IMR-90 (cell line): ENCODE measurements at regions not wholly inside any gene's neighbourhood (a gene's known extent, or its start where the extent isn't known, plus 50 kb on each side); places are given as distances from the start of the nearest gene placed in this dataset.

ENCODE experiments used
- ATAC-seq: fragments of 200-7000 bp; cut with Tn5 transposase; 2 replicates; pipeline ENCODE4 v1.9.1; 2020; ENCODE audit warnings: low read depth, mild to moderate bottlenecking, moderate library complexity
- BruUV-seq: library from RNA; stranded (reverse); fragments of 400-500 nt; replicated peaks from 2 replicates; lab custom pipeline; 2021; lab: Mats Ljungman, UMichigan
- CTCF ChIA-PET: fragments of 300-600 bp; formaldehyde crosslinking; extraction: SDS; loops from one replicate; lab custom pipeline; 2021; ENCODE audit warnings: antibody characterized with exemption; lab: Yijun Ruan, JAX
- POLR2A ChIA-PET: fragments of 300-600 bp; sonication (Branson Sonifier 250); formaldehyde crosslinking; loops from one replicate; lab custom pipeline; 2022; ENCODE audit warnings: antibody characterized with exemption; ENCODE audit not compliant: unreplicated experiment; lab: Charles Lee
- DNase-seq: peaks from one replicate; pipeline ENCODE4 v3.0.0; 2013
- H2AFZ ChIP-seq: replicated peaks from 2 replicates; pipeline ENCODE3; 2013; ENCODE audit warnings: low read length, mild to moderate bottlenecking; ENCODE audit not compliant: poor library complexity
- H2AK5ac ChIP-seq: 2 replicates; pipeline ENCODE4 v1.6.1; 2013; ENCODE audit warnings: low read depth, low read length, inconsistent platforms
- H2AK9ac ChIP-seq: replicated peaks from 2 replicates; pipeline ENCODE3; 2013; ENCODE audit warnings: mild to moderate bottlenecking, low read depth, low read length, moderate library complexity; ENCODE audit not compliant: poor library complexity
- H2BK120ac ChIP-seq: 2 replicates; pipeline ENCODE4 v1.6.1; 2013; ENCODE audit warnings: low read depth, low read length, inconsistent platforms
- H2BK15ac ChIP-seq: 3 replicates; pipeline ENCODE4 v1.6.1; 2013; ENCODE audit warnings: low read depth, low read length, inconsistent platforms
- H2BK20ac ChIP-seq: 2 replicates; pipeline ENCODE4 v1.6.1; 2013; ENCODE audit warnings: low read depth, mild to moderate bottlenecking, inconsistent platforms, low read length, moderate library complexity
- H2BK5ac ChIP-seq: 2 replicates; pipeline ENCODE4 v1.6.1; 2013; ENCODE audit warnings: mild to moderate bottlenecking, low read depth, low read length, inconsistent platforms; ENCODE audit not compliant: poor library complexity, severe bottlenecking
- H3K14ac ChIP-seq: replicated peaks from 2 replicates; pipeline ENCODE4 v1.6.1; 2013; ENCODE audit warnings: low read depth, low read length, inconsistent platforms
- H3K18ac ChIP-seq: 2 replicates; pipeline ENCODE4 v1.6.1; 2013; ENCODE audit warnings: low read depth, low read length, control low read depth
- H3K23ac ChIP-seq: 2 replicates; pipeline ENCODE4 v1.6.1; 2013; ENCODE audit warnings: low read depth, low read length, inconsistent platforms
- H3K27ac ChIP-seq: 2 replicates; pipeline ENCODE4 v1.5.1; 2013; ENCODE audit warnings: mild to moderate bottlenecking, control low read depth, low read length; ENCODE audit not compliant: insufficient read depth
- H3K27me3 ChIP-seq: 2 replicates; pipeline ENCODE4 v1.6.1; 2013; ENCODE audit warnings: low read length; ENCODE audit not compliant: control insufficient read depth, insufficient read depth
- H3K36me3 ChIP-seq: 2 replicates; pipeline ENCODE4 v1.6.1; 2013; ENCODE audit warnings: low read length, mixed read lengths; ENCODE audit not compliant: control insufficient read depth, insufficient read depth
- H3K4ac ChIP-seq: 2 replicates; pipeline ENCODE4 v1.6.1; 2013; ENCODE audit warnings: low read depth, low read length, inconsistent platforms
- H3K4me1 ChIP-seq: 2 replicates; pipeline ENCODE4 v1.6.1; 2013; ENCODE audit warnings: low read length, mixed read lengths; ENCODE audit not compliant: control insufficient read depth, insufficient read depth
- H3K4me2 ChIP-seq: 2 replicates; pipeline ENCODE4 v1.6.1; 2013; ENCODE audit warnings: low read depth, mild to moderate bottlenecking, control low read depth, low read length, moderate library complexity
- H3K4me3 ChIP-seq: 2 replicates; pipeline ENCODE4 v1.5.1; 2013; ENCODE audit warnings: low read depth, mild to moderate bottlenecking, control low read depth, low read length, moderate library complexity; ENCODE audit not compliant: insufficient read depth
- H3K56ac ChIP-seq: 2 replicates; pipeline ENCODE4 v1.6.1; 2013; ENCODE audit warnings: low read length, inconsistent platforms; ENCODE audit not compliant: insufficient read depth; ENCODE audit errors: extremely low read depth
- H3K79me1 ChIP-seq, 2 experiments: 2 replicates each; pipeline ENCODE4 v1.6.1; 2013; ENCODE audit warnings: low read length in 2 of 2, inconsistent platforms in 1 of 2, low read depth in 1 of 2
- H3K9ac ChIP-seq: 2 replicates; pipeline ENCODE4 v1.6.1; 2013; ENCODE audit warnings: low read depth, low read length, control low read depth
- H3K9me1 ChIP-seq: 2 replicates; pipeline ENCODE4 v1.6.1; 2013; ENCODE audit warnings: low read length, inconsistent platforms; ENCODE audit not compliant: insufficient read depth
- H3K9me3 ChIP-seq: 2 replicates; pipeline ENCODE4 v1.6.1; 2013; ENCODE audit warnings: low read length; ENCODE audit not compliant: control insufficient read depth, insufficient read depth
- H4K20me1 ChIP-seq: 2 replicates; pipeline ENCODE4 v1.6.1; 2013; ENCODE audit warnings: low read length, inconsistent platforms; ENCODE audit not compliant: insufficient read depth
- H4K5ac ChIP-seq: 2 replicates; pipeline ENCODE4 v1.6.1; 2013; ENCODE audit warnings: mild to moderate bottlenecking, low read depth, low read length, control low read depth
- H4K8ac ChIP-seq, 2 experiments: 2 replicates each; pipeline ENCODE4 v1.6.1; 2013; ENCODE audit warnings: low read depth in 2 of 2, low read length in 2 of 2, control low read depth in 1 of 2, inconsistent platforms in 1 of 2
- H4K91ac ChIP-seq: 2 replicates; pipeline ENCODE4 v1.6.1; 2013; ENCODE audit warnings: low read depth, low read length, inconsistent platforms; ENCODE audit not compliant: insufficient read depth
- CHD1 ChIP-seq: IDR thresholded peaks from 2 replicates; pipeline ENCODE4 v1.6.1; 2012; ENCODE audit warnings: low read depth, low read length, improper control_type of control experiment
- MAFK ChIP-seq: IDR thresholded peaks from 2 replicates; pipeline ENCODE4 v1.6.1; 2012; ENCODE audit warnings: low read depth, low read length, improper control_type of control experiment
- MAZ ChIP-seq: IDR thresholded peaks from 2 replicates; pipeline ENCODE4 v1.6.1; 2012; ENCODE audit warnings: low read depth, mild to moderate bottlenecking, low read length, improper control_type of control experiment, moderate library complexity, borderline replicate concordance
- MXI1 ChIP-seq: IDR thresholded peaks from 2 replicates; pipeline ENCODE4 v1.6.1; 2012; ENCODE audit warnings: low read depth, mild to moderate bottlenecking, low read length, moderate library complexity, borderline replicate concordance
- NFE2L2 ChIP-seq: fragments of 150-350 bp; IDR thresholded peaks from 2 replicates; pipeline ENCODE4 v1.6.1; 2016; ENCODE audit warnings: low read depth, mild to moderate bottlenecking, low read length
- POLR2A ChIP-seq: IDR thresholded peaks from 2 replicates; pipeline ENCODE4 v1.6.1; 2012; ENCODE audit warnings: mild to moderate bottlenecking, low read depth, low read length
- RAD21 ChIP-seq: IDR thresholded peaks from 2 replicates; pipeline ENCODE4 v1.6.1; 2012; ENCODE audit warnings: low read length, improper control_type of control experiment
- RFX5 ChIP-seq: IDR thresholded peaks from 2 replicates; pipeline ENCODE4 v1.8.0; 2012; ENCODE audit warnings: low read depth, mild to moderate bottlenecking, low read length, moderate library complexity
- WGBS, 2 experiments: methylation state at CpG; one replicate each; pipeline versions ENCODE4 v1.1.5 to v1.1.7; 2013; ENCODE audit warnings: missing lambda C conversion rate in 2 of 2; ENCODE audit not compliant: insufficient read length in 1 of 2; ENCODE audit errors: extremely low coverage in 2 of 2; 5-methylcytosine and 5-hydroxymethylcytosine counted together
- dilution Hi-C: fragments of 300-500 bp; cut with HindIII; formaldehyde crosslinking; loops from one replicate; pipeline ENCODE4 v1.14.3; 2018; ENCODE audit warnings: low sequenced_read_pairs; ENCODE audit not compliant: unreplicated experiment
- in situ Hi-C: fragments of 300-500 bp; cut with MboI; formaldehyde crosslinking; loops from 3 replicates; pipeline ENCODE4 v1.14.3; 2019; ENCODE audit warnings: low sequenced_read_pairs, inconsistent platforms, mixed read lengths
- intact Hi-C: fragments of 100-400 bp; cut with micrococcal nuclease; formaldehyde crosslinking; loops from 2 replicates; pipeline ENCODE4 v1.10.0; 2022
- TF ChIP-seq, protein P1 (sequence below): fragments of 150-350 bp; IDR thresholded peaks from 2 replicates; pipeline ENCODE4 v1.6.1; 2017; ENCODE audit warnings: mild to moderate bottlenecking, antibody characterized with exemption, low read length, low read depth
- TF ChIP-seq, protein P2 (sequence below): conservative IDR thresholded peaks from 2 replicates; pipeline ENCODE4 v1.5.1; 2012; ENCODE audit warnings: mild to moderate bottlenecking, low read depth, low read length, improper control_type of control experiment

DNA sequence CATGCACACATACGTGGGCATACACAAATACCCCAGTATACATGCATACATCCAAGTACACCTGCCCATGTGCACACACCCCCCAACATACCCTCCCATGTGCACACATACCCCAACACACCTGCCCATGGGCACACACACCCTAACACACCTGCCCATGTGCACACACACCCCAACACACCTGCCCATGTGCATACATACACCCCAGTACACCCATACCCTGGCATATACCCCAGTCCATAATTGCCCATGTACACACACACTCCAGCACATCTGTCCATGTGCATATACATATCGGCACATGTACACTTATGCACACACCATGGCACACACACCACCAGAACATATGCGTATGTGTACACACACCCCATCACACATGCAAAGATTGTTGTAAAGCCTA is 475.2 kb downstream of the PREX1 start:
- Histone ChIP-seq H4K91ac (no peak overlapping the region), H2BK15ac (no peak overlapping the region), H2AK5ac (no peak overlapping the region), H3K23ac (no peak overlapping the region), H3K4me1 (no peaks in the 10 kb centered on the region), H3K4me3 (no peak overlapping the region), H3K4me2 (no peak overlapping the region), H3K18ac (no peak overlapping the region), H4K20me1 (no peaks in the 10 kb centered on the region), H3K27ac (no peak overlapping the region), H4K5ac (no peak overlapping the region), H3K9me3 (no peaks in the 10 kb centered on the region; the same call in none of the 2 replicates), H3K27me3 (peaks cover 1% of the 10 kb centered on the region), H3K9me1 (no peaks in the 10 kb centered on the region), H3K4ac (no peak overlapping the region), H2AK9ac (no peak overlapping the region), H3K9ac (no peak overlapping the region), H3K36me3 (no peaks in the 10 kb centered on the region), H3K79me1 (no peaks in the 10 kb centered on the region), H2BK120ac (no peak overlapping the region), H4K8ac (no peak overlapping the region), H3K14ac (no peak overlapping the region), H2BK5ac (no peak overlapping the region), H3K56ac (no peak overlapping the region), H2AFZ (no peak overlapping the region), H2BK20ac (no peak overlapping the region)
- ChIA-PET CTCF (no interaction called here), POLR2A (no interaction called here)
- no peak for ATAC-seq
- no peak for DNase-seq
- no TSS peak for BruUV-seq
- dilution Hi-C loops (no loop called here), in situ Hi-C loops (no loop called here), intact Hi-C loops (no loop called here)
- TF ChIP-seq, protein P1, sequence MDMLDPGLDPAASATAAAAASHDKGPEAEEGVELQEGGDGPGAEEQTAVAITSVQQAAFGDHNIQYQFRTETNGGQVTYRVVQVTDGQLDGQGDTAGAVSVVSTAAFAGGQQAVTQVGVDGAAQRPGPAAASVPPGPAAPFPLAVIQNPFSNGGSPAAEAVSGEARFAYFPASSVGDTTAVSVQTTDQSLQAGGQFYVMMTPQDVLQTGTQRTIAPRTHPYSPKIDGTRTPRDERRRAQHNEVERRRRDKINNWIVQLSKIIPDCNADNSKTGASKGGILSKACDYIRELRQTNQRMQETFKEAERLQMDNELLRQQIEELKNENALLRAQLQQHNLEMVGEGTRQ, result no peak
- no peak for TF ChIP-seq RAD21
- TF ChIP-seq NFE2L2, result no peak
- no peak for TF ChIP-seq CHD1
- no peak for TF ChIP-seq MAZ
- no peak for TF ChIP-seq POLR2A
- TF ChIP-seq MAFK, result no peak
- TF ChIP-seq, protein P2, sequence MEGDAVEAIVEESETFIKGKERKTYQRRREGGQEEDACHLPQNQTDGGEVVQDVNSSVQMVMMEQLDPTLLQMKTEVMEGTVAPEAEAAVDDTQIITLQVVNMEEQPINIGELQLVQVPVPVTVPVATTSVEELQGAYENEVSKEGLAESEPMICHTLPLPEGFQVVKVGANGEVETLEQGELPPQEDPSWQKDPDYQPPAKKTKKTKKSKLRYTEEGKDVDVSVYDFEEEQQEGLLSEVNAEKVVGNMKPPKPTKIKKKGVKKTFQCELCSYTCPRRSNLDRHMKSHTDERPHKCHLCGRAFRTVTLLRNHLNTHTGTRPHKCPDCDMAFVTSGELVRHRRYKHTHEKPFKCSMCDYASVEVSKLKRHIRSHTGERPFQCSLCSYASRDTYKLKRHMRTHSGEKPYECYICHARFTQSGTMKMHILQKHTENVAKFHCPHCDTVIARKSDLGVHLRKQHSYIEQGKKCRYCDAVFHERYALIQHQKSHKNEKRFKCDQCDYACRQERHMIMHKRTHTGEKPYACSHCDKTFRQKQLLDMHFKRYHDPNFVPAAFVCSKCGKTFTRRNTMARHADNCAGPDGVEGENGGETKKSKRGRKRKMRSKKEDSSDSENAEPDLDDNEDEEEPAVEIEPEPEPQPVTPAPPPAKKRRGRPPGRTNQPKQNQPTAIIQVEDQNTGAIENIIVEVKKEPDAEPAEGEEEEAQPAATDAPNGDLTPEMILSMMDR, result no peak
- no peak for TF ChIP-seq MXI1
- no peak for TF ChIP-seq RFX5
- WGBS, 2 experiments, result 60% methylated on average over 1 of the region's 3 CpGs; no CpG with 5 or more reads in 1 of the 2 experiments
